Smooth muscle cell (in vitro differentiated cells): ENCODE measurements at regions not wholly inside any gene's neighbourhood (a gene's known extent, or its start where the extent isn't known, plus 50 kb on each side); places are given as distances from the start of the nearest gene placed in this dataset.

ENCODE experiments used
- DNase-seq: peaks from one replicate; lab custom pipeline; 2025; ENCODE audit not compliant: unreplicated experiment; lab: John Stamatoyannopoulos, UW
- H2AFZ ChIP-seq: fragments of 200-600 bp; sonication (generic); 2 replicates; pipeline ENCODE4 v1.6.0; 2016; ENCODE audit warnings: antibody characterized with exemption, low read depth, mild to moderate bottlenecking
- H3F3A ChIP-seq: fragments of 200-600 bp; sonication (generic); 2 replicates; pipeline ENCODE4 v1.6.0; 2017; ENCODE audit warnings: antibody characterized with exemption, low read depth
- H3K27ac ChIP-seq: fragments of 200-600 bp; sonication (generic); 2 replicates; pipeline ENCODE4 v1.5.1; 2016; ENCODE audit warnings: low read depth, mild to moderate bottlenecking
- H3K27me3 ChIP-seq: fragments of 200-600 bp; sonication (generic); 2 replicates; pipeline ENCODE4 v1.6.1; 2016; ENCODE audit warnings: low read depth, mild to moderate bottlenecking
- H3K36me3 ChIP-seq: fragments of 200-600 bp; sonication (generic); 2 replicates; pipeline ENCODE4 v1.5.1; 2016; ENCODE audit warnings: low read depth
- H3K4me1 ChIP-seq: fragments of 200-600 bp; sonication (generic); 2 replicates; pipeline ENCODE4 v1.5.1; 2016; ENCODE audit warnings: low read depth
- H3K4me2 ChIP-seq: fragments of 200-600 bp; sonication (generic); 2 replicates; pipeline ENCODE4 v1.6.0; 2016; ENCODE audit warnings: mild to moderate bottlenecking
- H3K4me3 ChIP-seq: fragments of 200-600 bp; sonication (generic); 2 replicates; pipeline ENCODE4 v1.5.1; 2016; ENCODE audit warnings: mild to moderate bottlenecking
- H3K79me2 ChIP-seq: fragments of 200-600 bp; sonication (generic); 2 replicates; pipeline ENCODE4 v1.6.0; 2016; ENCODE audit warnings: low read depth, mild to moderate bottlenecking
- H3K9ac ChIP-seq: fragments of 200-600 bp; sonication (generic); 2 replicates; pipeline ENCODE4 v1.6.0; 2016; ENCODE audit warnings: low read depth
- H3K9me3 ChIP-seq: fragments of 200-600 bp; sonication (generic); replicated peaks from 2 replicates; pipeline ENCODE4 v1.5.1; 2016; ENCODE audit warnings: low read depth
- H4K20me1 ChIP-seq: fragments of 200-600 bp; sonication (generic); 2 replicates; pipeline ENCODE4 v1.6.0; 2016; ENCODE audit warnings: low read depth
- CTCF ChIP-seq: fragments of 200-600 bp; sonication (generic); IDR thresholded peaks from 2 replicates; pipeline ENCODE4 v1.5.1; 2017; ENCODE audit warnings: borderline replicate concordance, mild to moderate bottlenecking, antibody characterized with exemption; ENCODE audit not compliant: insufficient read depth, poor library complexity, severe bottlenecking
- WGBS: methylation state at CpG from one replicate; pipeline ENCODE4 v1.1.7; 2016; ENCODE audit warnings: low lambda C conversion rate; 5-methylcytosine and 5-hydroxymethylcytosine counted together

- Histone ChIP-seq H3K4me1 (peaks cover 12% of the 10 kb centered on the region), H3K36me3 (no peaks in the 10 kb centered on the region), H2AFZ (no peak overlapping the region), H3K27ac (no peak overlapping the region), H3K9ac (no peak overlapping the region), H4K20me1 (no peaks in the 10 kb centered on the region), H3F3A (peaks cover 13% of the 10 kb centered on the region), H3K9me3 (no peaks in the 10 kb centered on the region), H3K79me2 (no peaks in the 10 kb centered on the region), H3K4me2 (no peak overlapping the region), H3K4me3 (no peak overlapping the region), H3K27me3 (no peaks in the 10 kb centered on the region)
- TF ChIP-seq CTCF = no peak
- WGBS = 85% methylated on average over 16 of the region's 16 CpGs
- no peak for DNase-seq
Measured at GRCh38 chr9:129318121-129319075, 140.3 kb upstream of the IER5L start.

- Histone ChIP-seq H3K27me3 (no peaks in the 10 kb centered on the region), H3K9me3 (no peaks in the 10 kb centered on the region), H3K79me2 (no peaks in the 10 kb centered on the region), H3F3A (peaks cover 13% of the 10 kb centered on the region), H3K4me3 (no peak overlapping the region), H3K4me2 (no peak overlapping the region), H3K9ac (no peak overlapping the region), H3K36me3 (no peaks in the 10 kb centered on the region), H3K4me1 (peaks cover 10% of the 10 kb centered on the region), H3K27ac (no peak overlapping the region), H4K20me1 (no peaks in the 10 kb centered on the region), H2AFZ (no peak overlapping the region)
- WGBS = 83% methylated on average over 13 of the region's 13 CpGs
- no peak for DNase-seq
- TF ChIP-seq CTCF = no peak
Measured at GRCh38 chr9:129317179-129318011, 139.3 kb upstream of the IER5L start.

GRCh38 chr9:129316281-129317030 is 138.4 kb upstream of the IER5L start:
- Histone ChIP-seq H3K79me2 (no peaks in the 10 kb centered on the region), H4K20me1 (no peaks in the 10 kb centered on the region), H3K4me3 (no peak overlapping the region), H2AFZ (no peak overlapping the region), H3K4me2 (no peak overlapping the region), H3K27me3 (no peaks in the 10 kb centered on the region), H3K36me3 (no peaks in the 10 kb centered on the region), H3K9ac (no peak overlapping the region), H3F3A (peaks cover 3% of the 10 kb centered on the region), H3K4me1 (peaks cover 10% of the 10 kb centered on the region), H3K9me3 (no peaks in the 10 kb centered on the region), H3K27ac (no peak overlapping the region)
- TF ChIP-seq CTCF = no peak
- 92% methylated on average over 14 of the region's 14 CpGs for WGBS
- no peak for DNase-seq
